Ovary (tissue), 7 donors: ENCODE measurements at regions not wholly inside any gene's neighbourhood (a gene's known extent, or its start where the extent isn't known, plus 50 kb on each side); places are given as distances from the start of the nearest gene placed in this dataset.

Experiments used
- DNase-seq, 5 donors: peaks; one replicate each; pipeline ENCODE4 v3.0.0-alpha.2; 2019 to 2020
- H3K27ac ChIP-seq, 2 donors: fragments of 200-600 bp; one replicate each; pipeline versions ENCODE4 v1.5.1 to v1.8.0; 2019 to 2022
- H3K27me3 ChIP-seq: fragments of 200-600 bp; one replicate; pipeline ENCODE4 v1.8.0; 2022
- H3K36me3 ChIP-seq: fragments of 200-600 bp; sonication (generic); one replicate; pipeline ENCODE4 v1.5.1; 2019
- H3K4me1 ChIP-seq: one replicate; pipeline ENCODE4 v1.8.1; 2013; ENCODE audit warnings: mild to moderate bottlenecking, moderate library complexity; ENCODE audit not compliant: insufficient read depth
- H3K4me3 ChIP-seq: fragments of 200-600 bp; sonication (generic); one replicate; pipeline ENCODE4 v1.5.1; 2017
- H3K9me3 ChIP-seq, 2 donors: fragments of 200-600 bp in 1 of 2; sonication (generic) in 1 of 2; one replicate each; pipeline versions ENCODE4 v1.5.1 to v1.8.1; 2013 to 2019; ENCODE audit warnings: mild to moderate bottlenecking in 1 of 2, moderate library complexity in 1 of 2
- CTCF ChIP-seq, 3 donors: fragments of 450-650 bp in 2 of 3; fragments of 200-600 bp in 1 of 3; IDR thresholded peaks; one replicate each; pipeline versions ENCODE4 v1.5.1 to v1.8.0; 2016 to 2022; ENCODE audit warnings: antibody characterized with exemption in 3 of 3, mild to moderate bottlenecking in 1 of 3
- EP300 ChIP-seq: sonication (generic); formaldehyde crosslinking; IDR thresholded peaks from one replicate; pipeline ENCODE4 v1.6.1; 2017; ENCODE audit warnings: antibody characterized with exemption
- POLR2A ChIP-seq: fragments of 450-650 bp; IDR thresholded peaks from one replicate; pipeline ENCODE4 v1.6.1; 2017; ENCODE audit warnings: antibody characterized with exemption, mild to moderate bottlenecking, moderate library complexity
- WGBS, 3 donors: extraction: QIAGEN DNeasy Blood & Tissue Kit in 1 of 3; methylation state at CpG; one replicate each; pipeline versions ENCODE4 v1.1.5 to v1.1.7; 2013 to 2017; 5-methylcytosine and 5-hydroxymethylcytosine counted together
- intact Hi-C, 4 donors: fragments of 100-400 bp; cut with DNase I; formaldehyde crosslinking; loops; one replicate each; pipeline versions ENCODE4 v1.11.0 to v1.15.1; 2022 to 2023
- donor health status: DM: no; HTN: no; CAD: no; lungs with moderate emphysema.
- donor health status: DM: no; HTN: no; CAD: no.
- donor health status: Bipolar disorder and iron deficiency.
- donor health status: DM: no; HTN: no; CAD: no.
- donor health status: DM: yes; HTN: yes; CAD: no.

GRCh38 chrX:45714866-45715265, 514.2 kb upstream of the DIPK2B start:
- DNase-seq = no peak
- TF ChIP-seq CTCF (IDR thresholded peaks at IDR 0.05) = no peak
- TF ChIP-seq POLR2A = no peak
- TF ChIP-seq EP300 = no peak
- intact Hi-C loops = no loop called here

GRCh38 chrX:45712067-45712466, 511.4 kb upstream of the DIPK2B start:
- no peaks in the 10 kb centered on the region for H3K9me3 ChIP-seq
- H3K27ac ChIP-seq = no peak overlapping the region
- H3K27me3 ChIP-seq = no peaks in the 10 kb centered on the region
- 29 to 78% (median 31%) methylated on average over 1 of the region's 1 CpG for WGBS, 3 donors
- DNase-seq = no peak
- H3K4me1 ChIP-seq = no peaks in the 10 kb centered on the region
- TF ChIP-seq POLR2A = no peak
- TF ChIP-seq CTCF (IDR thresholded peaks at IDR 0.05) = no peak
- TF ChIP-seq EP300 = no peak
- no peaks in the 10 kb centered on the region for H3K36me3 ChIP-seq
- intact Hi-C loops = no loop called here
- H3K4me3 ChIP-seq = no peak overlapping the region

More at GRCh38 chrX:45714866-45715265, 514.2 kb upstream of the DIPK2B start:
- H3K36me3 ChIP-seq = no peaks in the 10 kb centered on the region
- H3K4me3 ChIP-seq = no peak overlapping the region
- no peaks in the 10 kb centered on the region for H3K27me3 ChIP-seq
- 65 to 69% (median 66%) methylated on average over 3 of the region's 3 CpGs for WGBS, 3 donors
- no peaks in the 10 kb centered on the region for H3K9me3 ChIP-seq
- no peaks in the 10 kb centered on the region for H3K4me1 ChIP-seq
- H3K27ac ChIP-seq = no peak overlapping the region

GRCh38 chrX:45711231-45711630, 510.6 kb upstream of the DIPK2B start:
- Histone ChIP-seq H3K27me3 (no peaks in the 10 kb centered on the region), H3K4me3 (no peak overlapping the region), H3K27ac (no peak overlapping the region), H3K9me3 (no peaks in the 10 kb centered on the region), H3K4me1 (no peaks in the 10 kb centered on the region), H3K36me3 (no peaks in the 10 kb centered on the region)
- DNase-seq = no peak
- no peak for TF ChIP-seq POLR2A
- no peak for TF ChIP-seq CTCF (IDR thresholded peaks at IDR 0.05)
- no peak for TF ChIP-seq EP300
- intact Hi-C loops = no loop called here
- 56 to 67% (median 61%) methylated on average over 5 of the region's 5 CpGs for WGBS, 3 donors

GRCh38 chrX:45710081-45710801, 509.6 kb upstream of the DIPK2B start:
- no peak for DNase-seq
- Histone ChIP-seq H3K36me3 (no peaks in the 10 kb centered on the region), H3K27ac (no peak overlapping the region), H3K27me3 (no peaks in the 10 kb centered on the region), H3K4me3 (no peak overlapping the region), H3K4me1 (no peaks in the 10 kb centered on the region), H3K9me3 (no peaks in the 10 kb centered on the region)
- TF ChIP-seq EP300 (no peak), POLR2A (no peak), CTCF (IDR thresholded peaks at IDR 0.05) (no peak)
- intact Hi-C loops = no loop called here
- WGBS, 3 donors = 51 to 77% (median 68%) methylated on average over 2 of the region's 2 CpGs
